ENCODE measurements at regions not wholly inside any gene's neighbourhood (a gene's known extent, or its start where the extent isn't known, plus 50 kb on each side); places are given as distances from the start of the nearest gene placed in this dataset.

- Mint-ChIP-seq H3K9me3 (no peaks in the 10 kb centered on the region), H3K4me1 (no peaks in the 10 kb centered on the region), H3K27me3 (no peaks in the 10 kb centered on the region), H3K36me3 (ENCODE audit: low read depth) (no peaks in the 10 kb centered on the region), H3K27ac (no peak overlapping the region), H3K4me3 (no peak overlapping the region)
- no peak for DNase-seq
- intact Hi-C loops (cut with micrococcal nuclease): no loop called here
Measured at GRCh38 chr10:76763376-76763775, 874.2 kb downstream of the KCNMA1 start.

GRCh38 chr10:76759681-76760080 is 877.9 kb downstream of the KCNMA1 start:
- Mint-ChIP-seq H3K27ac (no peak overlapping the region), H3K9me3 (no peaks in the 10 kb centered on the region), H3K4me3 (no peak overlapping the region), H3K4me1 (no peaks in the 10 kb centered on the region), H3K27me3 (no peaks in the 10 kb centered on the region), H3K36me3 (ENCODE audit: low read depth) (no peaks in the 10 kb centered on the region)
- DNase-seq: no peak
- intact Hi-C loops (cut with micrococcal nuclease): no loop called here

GRCh38 chr10:76743169-76743568 is 894.4 kb downstream of the KCNMA1 start:
- Mint-ChIP-seq H3K36me3 (ENCODE audit: low read depth) (no peaks in the 10 kb centered on the region), H3K9me3 (no peaks in the 10 kb centered on the region), H3K27ac (no peak overlapping the region), H3K4me3 (no peak overlapping the region), H3K27me3 (no peaks in the 10 kb centered on the region), H3K4me1 (no peaks in the 10 kb centered on the region)
- no peak for DNase-seq
- intact Hi-C loops (cut with micrococcal nuclease): no loop called here

DNA sequence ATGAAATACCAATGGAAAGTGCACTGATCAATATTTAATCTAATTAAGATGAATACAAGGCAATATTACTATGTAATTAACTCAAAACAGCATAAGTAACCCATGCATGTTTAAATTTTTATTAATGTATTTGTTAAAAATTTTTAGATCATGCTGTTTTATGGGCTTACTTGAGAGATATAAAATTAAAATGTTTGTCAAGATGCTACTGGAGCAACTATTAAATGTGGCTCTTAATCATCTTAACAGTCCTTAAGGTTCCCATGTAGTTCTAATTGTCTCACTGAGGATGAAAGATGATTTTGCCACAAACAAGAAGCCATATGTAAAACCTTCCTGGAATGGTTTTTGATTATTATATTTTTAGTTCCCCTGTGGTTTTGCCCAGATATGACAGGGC is 897.1 kb downstream of the KCNMA1 start:
- Mint-ChIP-seq H3K9me3 (no peaks in the 10 kb centered on the region), H3K27me3 (no peaks in the 10 kb centered on the region), H3K4me3 (no peak overlapping the region), H3K4me1 (peaks cover 2% of the 10 kb centered on the region), H3K36me3 (ENCODE audit: low read depth) (no peaks in the 10 kb centered on the region), H3K27ac (no peak overlapping the region)
- intact Hi-C loops (cut with micrococcal nuclease): no loop called here
- no peak for DNase-seq

- Mint-ChIP-seq H3K9me3 (no peaks in the 10 kb centered on the region), H3K27ac (no peak overlapping the region), H3K27me3 (no peaks in the 10 kb centered on the region), H3K4me3 (no peak overlapping the region), H3K4me1 (peaks cover 2% of the 10 kb centered on the region), H3K36me3 (ENCODE audit: low read depth) (no peaks in the 10 kb centered on the region)
- no peak for DNase-seq
- intact Hi-C loops (cut with micrococcal nuclease): no loop called here
Measured at GRCh38 chr10:76738991-76739390, 898.6 kb downstream of the KCNMA1 start.

DNA sequence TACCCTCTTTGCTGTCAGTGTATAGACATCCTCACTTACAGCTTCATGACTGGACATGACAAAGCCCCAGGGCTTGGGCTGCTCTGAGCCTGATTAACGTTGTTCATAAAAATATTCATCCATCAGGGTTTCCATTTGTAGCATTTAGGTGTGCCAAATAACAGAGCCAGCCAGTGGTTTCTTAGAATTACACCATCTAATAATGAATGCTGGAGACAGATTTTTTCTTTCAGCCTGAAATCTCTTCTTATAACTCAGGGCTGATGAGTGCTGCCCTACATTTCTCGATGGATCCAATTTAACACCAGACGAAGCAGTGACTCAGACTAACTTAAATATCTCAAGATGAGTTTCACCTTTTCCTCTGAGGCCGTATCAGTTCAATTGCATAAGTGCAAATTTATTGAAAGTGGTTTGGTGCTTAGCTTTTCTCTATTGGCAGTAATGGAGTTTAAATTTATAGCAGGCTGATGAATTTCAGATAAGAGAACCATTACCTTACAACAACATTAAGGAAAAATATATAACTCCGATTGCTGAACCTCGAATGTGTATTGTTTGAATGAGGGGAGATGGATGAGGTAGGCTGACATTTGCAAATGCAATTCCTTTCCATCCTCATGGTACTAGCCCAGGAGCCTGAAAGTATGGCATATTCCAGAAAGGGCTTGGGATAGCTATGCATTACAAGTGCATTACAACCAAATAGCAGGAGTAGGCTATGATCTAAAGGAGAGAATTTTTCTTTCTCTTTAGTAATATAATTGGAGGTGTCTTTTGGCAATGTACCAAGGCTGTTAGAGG is 900.6 kb downstream of the KCNMA1 start:
- Mint-ChIP-seq H3K4me1 (peaks cover 2% of the 10 kb centered on the region), H3K36me3 (ENCODE audit: low read depth) (no peaks in the 10 kb centered on the region), H3K4me3 (no peak overlapping the region), H3K27ac (no peak overlapping the region), H3K27me3 (no peaks in the 10 kb centered on the region), H3K9me3 (peaks cover 2% of the 10 kb centered on the region)
- intact Hi-C loops (cut with micrococcal nuclease): no loop called here
- DNase-seq: no peak

- Mint-ChIP-seq H3K27me3 (no peaks in the 10 kb centered on the region), H3K36me3 (ENCODE audit: low read depth) (no peaks in the 10 kb centered on the region), H3K27ac (no peak overlapping the region), H3K4me1 (peaks cover 2% of the 10 kb centered on the region), H3K9me3 (peaks cover 5% of the 10 kb centered on the region), H3K4me3 (no peak overlapping the region)
- intact Hi-C loops (cut with micrococcal nuclease): no loop called here
- DNase-seq: peak; percentile 57
Measured at GRCh38 chr10:76736392-76736791, 901.2 kb downstream of the KCNMA1 start.

DNA sequence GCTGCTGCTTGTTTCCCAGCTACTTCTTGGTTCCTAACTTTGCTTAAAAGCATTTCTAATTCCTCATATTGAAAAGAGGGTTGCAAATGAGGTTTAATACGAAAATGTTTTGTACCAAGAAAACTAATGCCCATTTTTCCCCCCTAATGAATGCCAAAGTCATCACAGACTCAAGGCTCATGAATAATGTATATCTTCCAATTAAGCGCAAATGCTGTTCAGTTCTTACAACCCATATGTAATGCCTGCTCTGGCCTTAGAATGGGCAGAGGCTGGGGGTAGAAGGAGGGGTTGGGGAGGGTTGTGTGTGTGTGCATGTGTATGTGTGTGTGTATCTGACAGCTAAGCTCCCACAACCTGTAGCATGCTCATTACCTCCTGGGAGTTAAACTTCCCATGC is 901.7 kb downstream of the KCNMA1 start:
- H3K27ac Mint-ChIP-seq: no peak overlapping the region
- intact Hi-C loops (cut with micrococcal nuclease): no loop called here
- H3K4me1 Mint-ChIP-seq: peaks cover 2% of the 10 kb centered on the region
- no peaks in the 10 kb centered on the region for H3K36me3 Mint-ChIP-seq (ENCODE audit: low read depth)
- DNase-seq: no peak
- H3K9me3 Mint-ChIP-seq: peaks cover 5% of the 10 kb centered on the region
- no peaks in the 10 kb centered on the region for H3K27me3 Mint-ChIP-seq
- H3K4me3 Mint-ChIP-seq: no peak overlapping the region

GRCh38 chr10:76733441-76733936 is 904.1 kb downstream of the KCNMA1 start:
- Mint-ChIP-seq H3K9me3 (peaks cover 10% of the 10 kb centered on the region), H3K27me3 (no peaks in the 10 kb centered on the region), H3K4me3 (no peak overlapping the region), H3K4me1 (peaks cover 2% of the 10 kb centered on the region), H3K36me3 (ENCODE audit: low read depth) (no peaks in the 10 kb centered on the region), H3K27ac (no peak overlapping the region)
- no peak for DNase-seq
- intact Hi-C loops (cut with micrococcal nuclease): no loop called here

DNA sequence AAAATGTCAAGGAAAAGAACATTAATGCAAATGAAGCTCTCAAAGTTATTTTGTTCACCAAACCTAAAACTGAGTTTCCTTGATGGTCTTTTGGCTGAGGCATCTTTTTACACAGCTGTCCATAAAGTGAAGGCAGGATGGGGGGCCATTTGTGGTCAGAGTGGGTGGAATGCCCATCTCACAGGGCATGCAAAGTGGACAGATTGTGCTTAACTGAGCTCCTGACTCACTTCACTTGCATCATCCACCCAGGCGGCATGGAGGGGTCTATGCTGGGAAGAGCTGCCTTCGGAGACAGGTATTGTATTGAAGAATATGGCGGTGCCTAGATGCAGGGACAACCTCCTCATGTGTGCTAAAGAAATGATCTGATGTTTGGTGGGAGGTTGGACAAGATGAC is 905.3 kb downstream of the KCNMA1 start:
- H3K27ac Mint-ChIP-seq: no peak overlapping the region

DNA sequence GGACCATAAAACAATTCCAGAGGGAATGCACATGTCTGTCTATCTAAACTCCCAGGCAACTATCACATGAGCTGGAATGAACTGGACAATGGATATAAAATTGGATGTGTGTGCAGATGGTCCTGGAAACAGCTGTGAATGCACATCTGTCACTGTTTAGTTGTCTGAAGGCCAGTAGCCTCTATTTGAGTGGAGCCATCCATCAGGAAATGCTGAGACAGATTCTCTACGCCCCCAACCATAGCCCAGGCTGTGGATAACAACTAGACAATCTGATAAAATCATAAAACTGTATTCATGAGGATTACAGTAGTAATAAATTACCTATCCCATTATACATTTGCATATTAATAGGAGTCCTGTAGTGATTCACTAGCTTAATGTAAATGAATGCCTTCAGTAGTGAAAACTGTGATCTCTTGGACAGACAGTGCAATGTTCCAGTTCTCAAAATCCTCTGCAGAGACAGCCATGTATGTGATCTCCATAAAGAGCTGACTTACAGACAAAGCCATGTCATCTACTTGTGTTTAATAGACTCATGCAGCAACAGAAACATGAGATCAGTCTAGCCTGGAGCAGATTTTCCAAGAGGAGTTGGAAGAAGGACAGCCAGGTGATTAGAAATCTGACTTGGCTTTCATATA is 907.6 kb downstream of the KCNMA1 start:
- H3K27ac Mint-ChIP-seq: no peak overlapping the region

More for the DNA sequence above, 905.3 kb downstream of the KCNMA1 start:
- peaks cover 2% of the 10 kb centered on the region for H3K4me1 Mint-ChIP-seq
- intact Hi-C loops (cut with micrococcal nuclease): no loop called here
- peaks cover 10% of the 10 kb centered on the region for H3K9me3 Mint-ChIP-seq
- H3K4me3 Mint-ChIP-seq: no peak overlapping the region
- H3K36me3 Mint-ChIP-seq (ENCODE audit: low read depth): no peaks in the 10 kb centered on the region
- no peak for DNase-seq
- no peaks in the 10 kb centered on the region for H3K27me3 Mint-ChIP-seq

DNA sequence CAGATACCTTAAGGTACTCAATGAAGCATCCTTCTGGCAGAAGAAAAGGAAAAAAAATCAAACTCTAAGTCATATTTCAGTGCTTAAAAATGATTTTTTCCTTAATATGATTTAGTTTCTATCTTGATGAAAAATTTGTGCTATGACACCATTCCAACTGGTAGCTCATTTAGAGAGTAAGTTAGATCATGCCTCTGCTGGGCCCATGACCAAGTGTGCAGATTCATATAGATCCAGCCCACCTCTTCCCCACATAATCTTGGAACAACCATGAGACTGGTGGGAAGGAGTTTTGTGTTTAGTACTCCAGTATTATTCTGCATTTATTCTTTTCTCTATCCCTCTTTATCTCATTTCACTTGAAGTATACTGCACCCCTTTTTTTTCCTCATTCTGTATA is 908.3 kb downstream of the KCNMA1 start:
- no peak for DNase-seq
- Mint-ChIP-seq H3K4me1 (no peaks in the 10 kb centered on the region), H3K4me3 (no peak overlapping the region), H3K9me3 (peaks cover 10% of the 10 kb centered on the region), H3K27ac (no peak overlapping the region), H3K36me3 (ENCODE audit: low read depth) (no peaks in the 10 kb centered on the region), H3K27me3 (no peaks in the 10 kb centered on the region)
- intact Hi-C loops (cut with micrococcal nuclease): no loop called here

More for the DNA sequence above, 907.6 kb downstream of the KCNMA1 start:
- no peak for DNase-seq
- H3K9me3 Mint-ChIP-seq: peaks cover 10% of the 10 kb centered on the region
- H3K4me1 Mint-ChIP-seq: no peaks in the 10 kb centered on the region
- no peaks in the 10 kb centered on the region for H3K27me3 Mint-ChIP-seq
- H3K36me3 Mint-ChIP-seq (ENCODE audit: low read depth): no peaks in the 10 kb centered on the region
- no peak overlapping the region for H3K4me3 Mint-ChIP-seq
- intact Hi-C loops (cut with micrococcal nuclease): no loop called here

- intact Hi-C loops (cut with micrococcal nuclease): no loop called here
- no peaks in the 10 kb centered on the region for H3K27me3 Mint-ChIP-seq
- peaks cover 9% of the 10 kb centered on the region for H3K9me3 Mint-ChIP-seq
- no peak overlapping the region for H3K4me3 Mint-ChIP-seq
- no peaks in the 10 kb centered on the region for H3K4me1 Mint-ChIP-seq
- H3K27ac Mint-ChIP-seq: no peak overlapping the region
- H3K36me3 Mint-ChIP-seq (ENCODE audit: low read depth): no peaks in the 10 kb centered on the region
- DNase-seq: no peak
Measured at GRCh38 chr10:76727038-76727437, 910.6 kb downstream of the KCNMA1 start.

GRCh38 chr10:76723844-76724243 is 913.8 kb downstream of the KCNMA1 start:
- Mint-ChIP-seq H3K27ac (no peak overlapping the region), H3K4me1 (no peaks in the 10 kb centered on the region), H3K36me3 (ENCODE audit: low read depth) (no peaks in the 10 kb centered on the region), H3K27me3 (no peaks in the 10 kb centered on the region), H3K4me3 (no peak overlapping the region), H3K9me3 (no peaks in the 10 kb centered on the region)
- DNase-seq: no peak
- intact Hi-C loops (cut with micrococcal nuclease): no loop called here
